ENCODE measurements at regions not wholly inside any gene's neighbourhood (a gene's known extent, or its start where the extent isn't known, plus 50 kb on each side); places are given as distances from the start of the nearest gene placed in this dataset.

DNA sequence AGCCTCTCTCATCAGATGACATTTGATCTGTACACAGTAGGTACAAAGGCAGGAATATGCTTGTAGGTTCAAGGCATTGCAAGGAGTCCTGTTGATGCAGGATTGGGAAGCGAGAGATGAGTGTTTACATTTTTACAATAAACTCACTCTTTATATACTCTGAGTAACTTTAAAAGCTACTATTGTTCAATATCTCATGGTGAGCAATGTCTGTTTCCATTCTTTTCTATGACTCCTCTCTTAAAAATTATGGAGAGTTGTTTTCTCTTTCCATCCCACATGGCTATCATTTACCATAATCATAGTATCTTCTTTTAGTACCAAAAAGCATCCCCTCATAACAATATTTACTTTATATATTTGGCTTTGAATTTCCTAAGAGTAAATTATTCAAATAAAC, 314.0 kb upstream of the CDIN1 start:
- DNase-seq (ENCODE audit: low read depth in 2 of 2): no peak

DNA sequence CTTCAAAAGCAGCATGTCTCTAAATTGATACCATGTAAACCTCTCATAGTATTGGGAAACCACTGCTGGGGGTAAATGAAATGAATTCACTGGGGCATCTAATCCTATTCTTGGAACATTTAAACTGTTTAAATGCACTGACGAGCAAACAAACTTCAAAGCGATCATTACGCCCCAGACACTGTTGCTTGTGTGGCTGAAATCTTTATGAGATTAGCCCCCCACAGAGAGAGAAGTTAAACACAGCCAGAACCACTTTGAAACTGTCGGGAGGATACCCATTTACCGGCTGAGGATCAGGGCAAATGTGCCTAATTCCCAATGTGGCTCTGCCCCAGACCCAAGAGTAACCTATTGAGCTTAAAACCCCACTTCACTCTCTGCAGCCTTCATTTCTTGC, 308.4 kb upstream of the CDIN1 start:
- no peak for DNase-seq (ENCODE audit: low read depth in 2 of 2)

DNA sequence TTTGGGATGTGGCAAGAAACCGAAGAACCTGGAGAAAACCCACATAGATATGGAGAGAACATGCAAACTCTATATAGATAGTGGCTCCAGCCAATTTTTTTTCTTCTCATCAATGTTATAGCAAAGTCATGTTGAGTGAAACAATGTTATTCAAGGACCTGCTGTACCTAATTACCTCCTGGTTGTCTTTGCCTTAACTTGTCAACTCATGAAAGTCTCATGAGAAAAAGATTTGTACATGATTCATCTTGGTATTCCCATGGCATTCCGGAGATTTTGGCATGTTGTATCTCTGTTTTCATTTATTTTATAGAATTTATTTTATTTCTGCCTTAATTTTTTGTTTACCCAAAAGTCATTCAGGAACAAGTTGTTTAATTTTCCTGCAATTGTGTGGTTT, 303.8 kb upstream of the CDIN1 start:
- no peak for DNase-seq (ENCODE audit: low read depth in 2 of 2)

DNA sequence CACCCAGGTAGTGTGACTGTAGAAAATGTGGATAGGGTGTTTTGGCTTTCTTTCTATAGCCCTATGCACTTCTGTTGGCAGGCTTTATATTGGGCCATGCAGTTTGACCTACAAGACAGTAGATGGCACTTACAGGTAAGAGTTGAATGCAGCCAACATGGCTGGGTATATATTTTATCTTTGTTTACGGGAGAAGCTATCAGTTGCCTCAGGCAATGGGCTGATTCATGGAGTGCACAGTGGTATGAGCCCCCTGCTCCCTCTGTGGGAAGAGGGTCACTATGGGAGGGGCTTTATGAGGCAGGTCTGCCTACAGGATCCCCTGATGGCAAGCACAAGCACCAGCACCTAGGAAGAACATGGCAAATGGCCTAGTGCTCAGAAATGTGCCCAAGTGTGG, 301.2 kb upstream of the CDIN1 start:
- DNase-seq (ENCODE audit: low read depth in 2 of 2): no peak

DNA sequence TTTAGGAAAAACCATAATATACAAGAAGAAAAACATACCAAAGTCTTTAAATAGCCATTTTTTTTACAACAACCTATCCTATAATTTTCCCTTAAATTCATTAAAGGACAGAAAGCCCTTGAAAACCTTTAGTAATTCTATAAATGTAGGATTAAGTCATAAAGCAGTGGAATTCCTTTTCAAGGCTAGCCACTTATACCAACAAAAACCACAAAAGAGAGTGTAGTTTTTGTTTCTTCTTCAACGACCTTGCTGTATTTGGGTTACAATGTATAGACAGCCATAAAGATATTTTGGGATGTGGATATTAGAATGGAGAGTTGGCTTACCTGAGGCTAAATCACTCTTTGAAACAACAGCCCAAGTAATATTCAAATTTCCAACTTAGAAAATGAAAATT, 296.6 kb upstream of the CDIN1 start:
- no peak for DNase-seq (ENCODE audit: low read depth in 2 of 2)

DNA sequence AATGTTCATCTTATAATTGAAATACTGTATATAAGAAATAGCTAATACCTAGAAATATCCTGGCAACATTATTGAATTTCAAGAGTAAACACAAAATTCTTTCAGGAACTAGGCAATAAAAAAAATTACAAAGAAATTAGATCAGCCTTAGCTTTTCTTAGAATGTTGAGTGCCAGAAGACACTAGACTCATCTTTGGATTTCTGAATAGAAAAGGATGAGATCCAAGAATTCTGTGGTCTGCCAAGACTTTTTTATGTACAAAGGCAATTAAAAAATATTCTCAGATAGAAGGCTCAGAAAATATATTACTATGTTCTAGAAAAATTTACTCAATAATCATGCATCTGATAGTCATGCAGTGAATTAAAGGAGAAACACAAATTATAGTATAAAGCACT, 294.5 kb upstream of the CDIN1 start:
- no peak for DNase-seq (ENCODE audit: low read depth in 2 of 2)

DNA sequence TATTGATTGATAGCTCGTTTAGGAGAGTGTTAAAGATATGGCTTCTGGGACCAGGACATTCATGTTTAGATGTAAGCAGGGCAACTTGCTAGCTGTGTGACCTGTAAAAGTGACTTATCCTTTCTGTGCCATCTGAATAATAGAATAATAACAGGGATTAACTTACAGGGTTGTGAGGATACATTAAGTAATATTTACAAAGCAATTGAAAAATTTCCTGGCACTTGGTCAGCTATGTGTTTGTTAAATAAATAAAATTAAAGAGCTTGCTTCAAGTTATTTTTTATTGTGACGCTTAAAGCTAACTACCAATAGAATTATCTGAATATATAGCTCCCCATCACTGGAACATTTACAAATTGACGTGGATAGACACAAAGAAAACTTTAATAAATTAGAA, 287.9 kb upstream of the CDIN1 start:
- no peak for DNase-seq (ENCODE audit: low read depth in 2 of 2)

DNA sequence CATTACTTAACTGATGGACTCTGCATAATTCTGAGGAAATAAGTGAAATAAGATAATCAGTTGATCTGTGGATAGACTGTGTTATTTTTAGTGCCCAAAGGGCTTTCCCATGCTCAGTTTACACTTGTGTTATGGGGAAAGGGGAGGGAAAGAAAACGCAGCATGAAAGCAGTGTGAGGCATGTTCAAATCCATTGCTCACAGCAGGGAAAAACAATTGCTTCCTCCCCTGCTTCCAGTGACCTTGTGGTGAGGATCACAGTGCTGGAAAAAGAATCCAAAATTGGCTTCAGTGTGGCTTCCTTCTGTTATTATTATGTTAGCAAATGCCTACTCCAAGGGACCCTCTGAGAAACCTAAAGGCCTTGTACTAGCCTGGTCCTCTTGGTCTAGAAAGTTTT, 285.1 kb upstream of the CDIN1 start:
- no peak for DNase-seq (ENCODE audit: low read depth in 2 of 2)

DNA sequence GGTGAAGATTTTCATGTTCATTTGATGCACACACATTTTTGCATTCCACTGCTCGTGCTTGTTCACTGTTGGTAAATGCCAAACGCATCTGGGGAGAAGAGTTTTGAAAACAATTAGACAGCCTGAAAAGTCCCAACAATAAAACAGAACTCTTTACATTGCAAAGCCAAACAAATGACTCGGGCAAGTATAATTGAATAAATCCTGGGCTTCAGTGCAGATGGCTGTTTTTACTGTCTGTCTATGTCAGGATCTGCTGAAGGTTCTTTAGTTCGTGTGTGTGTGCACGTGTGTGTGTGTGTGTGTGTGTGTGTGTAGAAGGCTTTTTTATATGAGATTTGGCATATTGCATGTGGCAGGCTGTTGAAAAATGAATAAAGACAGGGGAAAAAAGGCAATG, 277.5 kb upstream of the CDIN1 start:
- no peak for DNase-seq (ENCODE audit: low read depth in 2 of 2)

DNA sequence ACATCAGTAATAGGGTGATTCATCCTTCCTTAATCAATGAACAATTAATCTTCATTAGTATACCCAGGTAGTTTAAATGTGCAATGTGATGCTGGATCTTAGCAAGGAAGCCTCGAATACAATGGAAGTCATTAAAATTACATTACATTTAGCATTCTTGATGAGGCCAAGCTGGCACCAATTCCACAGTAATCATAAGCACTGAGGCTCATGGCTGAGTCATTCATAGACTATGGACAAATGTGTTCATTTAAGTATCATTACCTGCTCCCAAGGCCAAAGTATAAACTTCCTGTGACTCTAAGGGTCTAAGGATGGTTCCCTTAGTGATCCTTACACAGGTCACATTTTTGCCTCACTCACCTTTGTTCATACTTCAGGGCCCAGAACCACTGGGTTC, 266.4 kb upstream of the CDIN1 start:
- DNase-seq (ENCODE audit: low read depth in 2 of 2): no peak

DNA sequence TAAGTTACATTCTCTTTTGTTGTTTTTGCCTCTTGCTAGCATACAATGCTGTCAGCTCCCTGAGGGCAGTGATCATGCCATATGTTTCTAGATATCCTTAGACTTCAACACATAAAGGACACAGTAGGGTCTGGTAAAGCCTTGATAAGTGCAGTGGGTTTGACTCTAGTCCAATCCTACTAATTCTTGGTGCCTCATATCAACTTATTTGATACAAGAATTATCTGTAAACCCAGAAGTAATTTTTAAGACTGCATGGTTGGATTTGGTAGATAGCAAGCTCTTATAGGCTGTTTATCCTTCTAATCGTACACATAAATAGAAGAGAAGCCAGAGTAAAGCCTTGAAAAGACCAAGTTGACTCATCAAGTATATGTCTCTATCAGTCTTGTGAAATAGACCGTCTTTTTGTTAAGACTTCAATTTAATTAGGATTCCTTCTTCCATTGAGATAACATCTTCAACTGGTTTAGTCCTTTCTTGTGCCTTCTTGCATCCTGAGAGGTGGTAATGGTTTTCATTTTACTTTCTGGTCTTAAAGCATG, 265.6 kb upstream of the CDIN1 start:
- DNase-seq (ENCODE audit: low read depth in 2 of 2): no peak

DNA sequence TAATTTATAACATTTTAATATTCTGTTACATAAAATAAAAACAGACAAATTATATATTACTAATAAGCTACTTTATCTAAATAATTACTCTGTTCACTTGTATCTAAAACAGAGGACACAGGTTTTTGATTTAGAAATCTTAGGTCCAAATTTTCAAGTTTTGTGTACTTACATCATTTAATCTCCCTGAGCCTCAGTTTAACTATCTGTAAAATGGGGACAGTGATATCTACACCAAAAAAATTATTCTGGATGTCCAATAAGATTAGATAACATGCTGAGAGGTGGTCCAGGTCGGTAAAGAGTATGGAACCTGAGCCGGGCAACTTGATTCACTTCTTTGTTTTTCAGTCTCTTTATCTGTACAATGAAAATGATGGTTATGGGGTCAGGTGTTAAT, 263.8 kb upstream of the CDIN1 start:
- no peak for DNase-seq (ENCODE audit: low read depth in 2 of 2)

DNA sequence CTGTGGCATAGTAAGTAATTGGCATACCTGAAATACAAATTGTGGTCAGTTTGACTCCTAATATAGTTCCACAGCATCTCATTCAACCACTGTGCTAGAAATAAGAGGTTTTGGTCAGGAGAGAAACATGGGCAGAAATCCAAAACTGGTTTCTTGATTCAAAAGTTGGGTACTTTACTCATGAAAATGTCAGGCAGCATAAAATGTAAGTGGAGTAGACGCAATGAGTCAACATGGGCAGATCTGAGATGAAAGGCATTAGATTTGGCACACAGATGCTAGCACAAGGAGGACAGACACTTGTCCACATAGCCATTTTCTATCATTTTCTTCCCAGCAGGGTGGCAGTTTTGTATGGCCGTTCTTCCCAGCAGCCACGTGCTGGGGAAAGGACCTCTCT, 255.8 kb upstream of the CDIN1 start:
- DNase-seq (ENCODE audit: low read depth in 2 of 2): no peak

DNA sequence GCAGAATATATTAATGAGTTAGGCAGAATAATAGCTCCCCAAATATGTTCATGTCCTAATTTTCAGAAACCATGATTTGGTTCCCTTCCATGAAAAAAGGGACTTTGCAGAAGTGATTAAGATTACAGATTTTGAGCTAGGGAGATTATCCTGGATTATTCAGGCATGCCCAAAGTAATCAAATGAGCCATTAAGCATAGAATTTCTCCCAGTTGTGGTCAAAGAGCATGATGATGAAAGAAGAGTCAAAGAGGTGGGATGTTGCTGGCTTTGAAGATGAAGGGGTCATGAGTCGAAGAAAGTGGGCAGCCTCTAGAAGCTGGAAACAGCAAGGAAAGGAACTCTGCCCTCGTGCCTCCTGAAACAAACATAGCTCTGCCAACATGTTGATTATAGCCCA, 254.2 kb upstream of the CDIN1 start:
- DNase-seq (ENCODE audit: low read depth in 2 of 2): no peak

DNA sequence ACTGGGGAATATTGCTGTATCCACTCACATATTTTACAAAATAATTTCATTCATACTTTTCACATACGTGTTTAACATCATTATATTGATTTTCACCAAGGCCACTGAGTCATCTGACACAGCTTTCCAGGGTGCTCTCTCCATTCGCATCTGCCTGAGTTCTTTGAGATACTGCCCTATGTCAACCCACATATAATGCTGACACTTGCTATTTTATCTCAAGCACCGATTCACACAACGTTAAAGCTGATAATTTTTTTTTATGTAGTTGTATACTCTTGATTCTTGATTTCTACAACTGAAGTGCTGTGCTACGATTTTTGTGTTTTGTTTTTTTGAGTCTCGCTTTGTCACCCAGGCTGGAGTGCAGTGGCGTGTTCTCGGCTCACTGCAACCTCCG, 249.8 kb upstream of the CDIN1 start:
- DNase-seq (ENCODE audit: low read depth in 2 of 2): no peak

DNA sequence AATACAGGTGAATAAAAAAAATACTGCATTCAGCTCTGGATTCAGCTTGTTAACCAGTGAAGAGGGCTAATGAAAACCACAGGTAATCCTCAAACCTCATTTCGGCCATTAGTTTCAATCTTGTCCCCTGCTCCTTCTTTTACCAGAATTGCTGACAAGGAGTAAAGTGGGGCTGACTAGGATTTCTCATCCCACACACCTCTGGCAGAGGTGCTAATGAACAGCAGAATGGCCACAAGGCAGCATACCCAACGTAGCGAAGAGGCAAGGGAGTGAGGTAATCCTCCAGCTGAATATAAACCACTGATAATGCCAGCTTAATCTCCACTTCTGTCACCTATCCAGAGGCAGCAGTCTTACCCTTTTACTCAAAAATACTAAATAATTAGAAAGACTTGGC, 248.8 kb upstream of the CDIN1 start:
- no peak for DNase-seq (ENCODE audit: low read depth in 2 of 2)

DNA sequence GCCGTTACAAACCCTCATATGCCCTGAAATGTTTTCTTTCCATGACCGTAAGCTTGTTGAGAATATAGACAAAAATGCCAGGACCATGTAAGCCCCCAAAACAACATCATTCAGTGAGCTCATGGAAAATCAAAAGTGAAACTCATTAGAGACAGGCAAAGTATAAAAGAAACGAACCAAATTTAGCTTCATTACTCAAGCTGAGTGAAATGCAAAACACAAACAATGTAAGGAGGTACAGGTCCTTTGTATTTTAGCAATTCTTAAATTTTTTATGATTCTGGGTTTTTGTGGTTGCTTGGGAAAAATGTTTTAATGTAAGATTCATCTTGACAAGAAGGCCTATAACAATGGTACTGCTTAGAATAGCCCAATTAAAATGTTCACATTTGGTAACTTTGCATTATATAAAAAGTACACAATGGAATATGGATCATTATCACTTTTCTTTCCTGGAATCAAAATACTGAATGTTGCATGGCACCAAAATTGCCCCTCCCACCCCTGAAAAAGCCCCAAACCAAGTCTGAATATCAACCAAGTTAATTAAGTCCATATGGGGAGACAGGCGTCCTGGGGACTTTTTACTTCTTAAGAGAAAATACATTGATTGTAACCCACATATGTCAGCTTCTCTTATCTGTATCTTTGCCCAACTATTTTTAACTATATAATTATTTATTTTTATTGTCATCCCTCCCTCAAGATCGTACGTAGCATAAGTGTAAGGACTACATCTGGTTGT, 247.7 kb upstream of the CDIN1 start:
- no peak for DNase-seq (ENCODE audit: low read depth in 2 of 2)

DNA sequence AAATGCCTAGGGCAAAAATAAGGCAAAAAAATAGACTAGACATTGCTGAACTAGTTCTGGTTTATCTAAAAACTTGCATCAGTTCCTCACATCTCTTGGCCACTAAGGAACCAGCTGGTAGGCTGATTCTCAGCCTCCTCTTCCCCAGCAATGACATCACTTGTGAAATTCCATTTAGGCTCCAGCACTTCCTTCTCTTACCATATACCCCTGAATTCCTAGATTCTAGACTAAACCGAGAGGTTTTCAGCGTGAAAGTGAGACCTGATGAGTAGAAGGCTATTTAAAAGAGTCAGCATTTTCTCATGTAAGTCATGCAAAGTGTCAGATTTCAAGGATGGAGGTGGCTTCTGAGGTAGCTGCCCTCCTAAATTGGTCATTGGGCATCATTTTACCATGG, 247.1 kb upstream of the CDIN1 start:
- no peak for DNase-seq (ENCODE audit: low read depth in 2 of 2)

DNA sequence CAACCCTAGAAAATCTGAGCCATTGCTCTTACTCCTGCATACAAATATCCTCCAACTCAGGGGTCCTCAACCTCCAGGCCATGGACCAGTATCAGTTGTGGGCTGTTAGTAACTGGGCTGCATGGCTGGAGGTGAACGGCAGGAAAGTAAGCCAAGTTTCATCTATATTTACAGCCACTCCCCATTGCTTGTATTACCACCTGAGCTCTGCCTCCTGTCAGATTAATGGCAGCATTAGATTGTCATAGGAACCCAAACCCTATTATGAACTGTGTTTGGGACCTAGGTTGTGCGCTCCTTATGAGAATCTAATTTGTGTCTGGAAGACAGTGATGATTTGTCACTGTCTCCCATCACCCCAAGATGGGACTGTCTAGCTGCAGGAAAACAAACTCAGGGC, 246.5 kb upstream of the CDIN1 start:
- DNase-seq (ENCODE audit: low read depth in 2 of 2): no peak

DNA sequence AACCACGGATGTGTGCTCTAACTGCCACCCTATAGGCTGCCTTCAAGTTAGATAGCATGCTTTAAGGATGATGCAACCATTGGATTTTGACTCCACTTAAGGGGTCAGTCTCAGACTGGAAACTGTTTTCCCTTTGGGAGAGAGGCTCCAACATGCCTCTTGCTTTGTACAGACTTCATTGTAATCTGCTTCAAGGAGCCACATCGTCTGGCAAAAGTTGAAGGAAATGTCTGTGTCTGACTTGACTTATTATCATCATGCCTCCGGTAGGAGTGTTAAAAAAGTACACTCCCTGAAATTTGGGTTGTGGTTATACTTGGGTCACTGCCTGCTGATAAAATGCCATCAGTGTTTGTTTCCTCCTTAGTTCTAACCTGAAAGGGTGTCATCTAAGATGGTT, 245.4 kb upstream of the CDIN1 start:
- DNase-seq (ENCODE audit: low read depth in 2 of 2): no peak

DNA sequence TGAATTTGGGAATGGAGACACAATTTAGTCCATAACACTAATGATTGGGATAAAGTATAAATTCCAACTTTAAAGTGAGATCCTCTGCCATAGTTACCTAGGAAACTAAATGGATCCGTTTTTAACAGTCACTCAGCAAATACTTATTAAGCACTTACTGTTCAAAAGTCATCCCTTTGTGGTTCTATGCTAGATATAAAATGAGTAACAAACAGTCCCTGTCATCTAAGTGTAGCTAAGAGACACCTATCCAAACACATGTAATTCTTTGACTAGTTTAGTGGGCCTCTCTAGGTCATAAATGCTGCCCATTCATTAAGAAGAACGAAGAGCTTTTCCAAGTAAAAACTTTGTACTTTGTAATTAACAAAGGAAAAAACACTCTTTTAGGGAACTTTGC, 244.2 kb upstream of the CDIN1 start:
- DNase-seq (ENCODE audit: low read depth in 2 of 2): no peak

DNA sequence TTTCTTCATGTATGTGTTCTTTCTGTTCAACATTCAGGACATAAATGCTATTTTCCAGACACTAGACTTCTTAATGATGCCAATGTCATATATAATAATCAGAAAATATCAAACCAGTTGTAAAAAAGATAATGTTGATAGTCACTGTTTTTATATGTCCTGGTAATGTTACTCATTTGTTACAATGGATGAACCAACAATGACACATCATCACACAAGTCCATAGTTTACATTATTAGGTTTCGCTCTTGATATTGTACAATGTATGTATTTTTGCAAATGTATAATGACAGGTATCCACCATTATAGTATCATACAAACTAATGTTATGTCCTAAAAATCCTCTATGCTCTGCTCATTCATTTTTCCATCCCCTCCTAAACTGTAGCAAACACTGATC, 243.8 kb upstream of the CDIN1 start:
- no peak for DNase-seq (ENCODE audit: low read depth in 2 of 2)

DNA sequence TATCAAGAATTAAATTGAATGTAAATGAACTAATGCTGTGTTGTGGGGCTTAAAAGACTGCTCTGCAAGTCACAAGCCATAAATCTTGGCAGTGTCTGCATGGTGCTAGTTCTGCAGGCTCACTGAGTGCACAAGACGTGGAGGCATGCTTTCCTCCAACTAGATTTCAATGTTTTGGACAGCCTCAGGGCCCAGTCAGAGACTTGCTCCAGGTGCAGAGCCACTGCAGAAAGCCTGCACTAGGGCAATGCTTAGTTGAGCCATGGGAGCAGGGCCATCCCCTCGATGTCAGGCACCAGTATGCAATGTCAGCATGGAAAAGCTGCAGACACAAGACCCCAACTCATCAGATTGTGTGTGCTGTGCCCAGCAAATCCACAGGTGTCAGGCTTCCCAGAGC, 234.5 kb upstream of the CDIN1 start:
- no peak for DNase-seq (ENCODE audit: low read depth in 2 of 2)

DNA sequence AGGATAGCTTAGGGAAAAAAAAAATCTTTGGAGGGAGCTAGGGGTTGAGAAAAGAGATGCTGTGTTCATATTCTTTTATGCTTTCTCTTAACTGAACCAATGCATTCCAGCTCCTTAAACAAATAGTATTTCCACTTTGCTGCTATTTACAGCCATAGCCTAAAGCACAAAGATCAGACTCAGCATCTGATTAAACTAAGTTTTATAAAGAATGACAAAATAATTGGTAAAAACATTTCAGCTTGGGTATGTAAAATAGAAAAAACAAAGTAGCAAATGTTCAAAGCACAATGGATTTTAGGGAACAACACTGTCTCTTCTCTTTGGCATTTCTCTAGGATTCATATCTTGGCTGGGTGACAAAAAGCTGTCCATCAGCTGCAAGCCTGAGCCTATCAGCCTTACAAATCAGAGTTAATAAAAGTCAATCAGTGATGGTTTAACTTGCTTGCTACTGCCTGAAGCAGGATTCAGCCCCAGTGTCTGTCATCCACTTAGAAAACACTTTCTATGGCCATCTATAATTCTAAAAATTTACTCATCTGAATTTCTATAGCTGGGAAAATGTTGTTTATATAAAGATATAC, 232.1 kb upstream of the CDIN1 start:
- DNase-seq (ENCODE audit: low read depth in 2 of 2): no peak
